ENCODE measurements at regions not wholly inside any gene's neighbourhood (a gene's known extent, or its start where the extent isn't known, plus 50 kb on each side); places are given as distances from the start of the nearest gene placed in this dataset.

DNA sequence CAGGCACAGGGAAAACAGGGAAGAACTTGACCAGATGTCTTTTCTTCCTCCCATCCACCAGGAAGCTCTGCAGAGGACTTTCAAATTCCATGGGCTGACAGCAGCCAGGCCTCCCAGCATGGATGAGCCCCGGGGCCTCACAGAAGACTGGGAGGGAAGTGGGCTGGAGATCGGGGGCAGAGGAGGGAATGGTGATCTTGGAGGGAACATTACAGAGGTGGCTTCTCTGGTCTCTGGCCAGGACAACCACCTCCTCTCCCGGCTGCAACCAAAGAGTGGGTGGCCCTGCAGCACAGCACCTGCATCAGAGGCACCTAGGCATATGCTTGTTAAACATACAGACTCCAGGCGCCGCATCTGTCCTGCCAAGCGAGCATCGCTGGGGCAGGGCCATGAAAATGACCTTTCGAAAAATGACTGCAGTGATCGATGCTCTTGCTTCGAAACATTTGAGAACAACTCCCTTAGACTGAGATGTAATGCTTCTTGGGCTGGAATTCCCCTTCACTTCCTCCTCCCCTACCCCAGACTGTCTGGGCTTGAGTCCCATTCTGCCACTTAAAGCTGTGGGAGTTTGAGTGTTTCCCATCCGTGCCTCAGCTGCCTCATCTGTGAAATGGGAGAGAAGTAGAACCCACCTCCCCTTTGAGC is 68.7 kb upstream of the UNC5A start:
- TF ChIP-seq, protein P1, sequence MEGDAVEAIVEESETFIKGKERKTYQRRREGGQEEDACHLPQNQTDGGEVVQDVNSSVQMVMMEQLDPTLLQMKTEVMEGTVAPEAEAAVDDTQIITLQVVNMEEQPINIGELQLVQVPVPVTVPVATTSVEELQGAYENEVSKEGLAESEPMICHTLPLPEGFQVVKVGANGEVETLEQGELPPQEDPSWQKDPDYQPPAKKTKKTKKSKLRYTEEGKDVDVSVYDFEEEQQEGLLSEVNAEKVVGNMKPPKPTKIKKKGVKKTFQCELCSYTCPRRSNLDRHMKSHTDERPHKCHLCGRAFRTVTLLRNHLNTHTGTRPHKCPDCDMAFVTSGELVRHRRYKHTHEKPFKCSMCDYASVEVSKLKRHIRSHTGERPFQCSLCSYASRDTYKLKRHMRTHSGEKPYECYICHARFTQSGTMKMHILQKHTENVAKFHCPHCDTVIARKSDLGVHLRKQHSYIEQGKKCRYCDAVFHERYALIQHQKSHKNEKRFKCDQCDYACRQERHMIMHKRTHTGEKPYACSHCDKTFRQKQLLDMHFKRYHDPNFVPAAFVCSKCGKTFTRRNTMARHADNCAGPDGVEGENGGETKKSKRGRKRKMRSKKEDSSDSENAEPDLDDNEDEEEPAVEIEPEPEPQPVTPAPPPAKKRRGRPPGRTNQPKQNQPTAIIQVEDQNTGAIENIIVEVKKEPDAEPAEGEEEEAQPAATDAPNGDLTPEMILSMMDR (IDR thresholded peaks at IDR 0.05) = no peak
- no peak for TF ChIP-seq POLR2A (IDR thresholded peaks at IDR 0.05)
